Neural progenitor cell (in vitro differentiated cells): ENCODE measurements at regions not wholly inside any gene's neighbourhood (a gene's known extent, or its start where the extent isn't known, plus 50 kb on each side); places are given as distances from the start of the nearest gene placed in this dataset.

Experiments used
- CTCF ChIP-seq: fragments of 200-600 bp; sonication (generic); IDR thresholded peaks from 2 replicates; pipeline ENCODE4 v1.5.1; 2017; ENCODE audit warnings: antibody characterized with exemption, mild to moderate bottlenecking
- EZH2 ChIP-seq: fragments of 200-600 bp; sonication (generic); IDR thresholded peaks from 2 replicates; pipeline ENCODE4 v1.6.1; 2017; ENCODE audit warnings: antibody characterized with exemption, mild to moderate bottlenecking, moderate library complexity

GRCh38 chr12:90396556-90396955, 558.4 kb downstream of the CCER1 start:
- TF ChIP-seq CTCF (no peak), EZH2 (no peak)
